Heart left ventricle (tissue), 13 donors: ENCODE measurements at regions not wholly inside any gene's neighbourhood (a gene's known extent, or its start where the extent isn't known, plus 50 kb on each side); places are given as distances from the start of the nearest gene placed in this dataset.

Experiments used
- POLR2A ChIP-seq, 2 donors: fragments of 450-650 bp; IDR thresholded peaks; one replicate each; pipeline ENCODE4 v1.6.1; 2017; ENCODE audit warnings: antibody characterized with exemption in 2 of 2, mild to moderate bottlenecking in 2 of 2, moderate library complexity in 2 of 2
- TF ChIP-seq, protein P1 (sequence below), 12 donors: fragments of 200-600 bp; sonication (generic) in 4 of 12; IDR thresholded peaks; one replicate each; pipeline versions ENCODE4 v1.5.0 to v1.8.0; 2018 to 2022; ENCODE audit warnings: antibody characterized with exemption in 12 of 12, mild to moderate bottlenecking in 5 of 12
- donor health status: ischemic (EF 13 %, LVEDD 7.1; RV severe dilation, severe dysfunction).
- donor health status: DM: no; HTN: yes; CAD: no.
- donor health status: DM: no; HTN: no; CAD: no.
- donor health status: ischemic (EF 25% LVEDD 6.9; RV normal size, moderate dysfunction).
- donor health status: ischemic (EF 25% LVEDD 5.7; RV mildly dilated, moderate dysfunction).
- donor health status: ischemic (EF 35%, LVEDD 5.7; RV mildly dilated, moderate dysfunction).
- donor health status: nonischemic (EF 11% LVEDD 7.7; RV severe dilation, severe dysfunction).
- donor health status: DM: yes; HTN: yes; CAD: no.
- donor health status: PGD.
- donor health status: ischemic (EF 29% LVEDD 5.4; RV normal size, mild dysfunction).
- donor health status: nonischemic (EF 23%, LVEDD 6.1; RV moderate dilation, normal function).

DNA sequence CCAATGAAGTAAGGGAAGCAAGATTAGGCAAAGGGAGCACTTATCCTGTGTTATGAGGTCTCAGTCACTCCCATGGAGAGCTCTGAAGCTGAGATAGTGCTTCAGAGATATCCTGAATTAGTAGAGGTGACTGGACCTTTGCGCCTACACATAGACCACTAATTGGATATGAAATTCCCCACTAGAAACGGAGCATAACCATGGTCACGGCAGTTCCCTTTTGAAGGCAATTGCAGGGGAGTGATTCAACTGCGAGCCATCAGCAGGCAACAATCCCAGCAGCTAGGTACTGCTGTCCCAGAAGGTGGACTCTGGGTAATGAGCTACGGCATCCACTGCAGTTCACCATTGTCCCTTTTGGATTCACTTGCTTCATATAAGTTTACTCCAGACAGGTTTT lies 267.7 kb upstream of the RASA1 start:
- TF ChIP-seq, protein P1, sequence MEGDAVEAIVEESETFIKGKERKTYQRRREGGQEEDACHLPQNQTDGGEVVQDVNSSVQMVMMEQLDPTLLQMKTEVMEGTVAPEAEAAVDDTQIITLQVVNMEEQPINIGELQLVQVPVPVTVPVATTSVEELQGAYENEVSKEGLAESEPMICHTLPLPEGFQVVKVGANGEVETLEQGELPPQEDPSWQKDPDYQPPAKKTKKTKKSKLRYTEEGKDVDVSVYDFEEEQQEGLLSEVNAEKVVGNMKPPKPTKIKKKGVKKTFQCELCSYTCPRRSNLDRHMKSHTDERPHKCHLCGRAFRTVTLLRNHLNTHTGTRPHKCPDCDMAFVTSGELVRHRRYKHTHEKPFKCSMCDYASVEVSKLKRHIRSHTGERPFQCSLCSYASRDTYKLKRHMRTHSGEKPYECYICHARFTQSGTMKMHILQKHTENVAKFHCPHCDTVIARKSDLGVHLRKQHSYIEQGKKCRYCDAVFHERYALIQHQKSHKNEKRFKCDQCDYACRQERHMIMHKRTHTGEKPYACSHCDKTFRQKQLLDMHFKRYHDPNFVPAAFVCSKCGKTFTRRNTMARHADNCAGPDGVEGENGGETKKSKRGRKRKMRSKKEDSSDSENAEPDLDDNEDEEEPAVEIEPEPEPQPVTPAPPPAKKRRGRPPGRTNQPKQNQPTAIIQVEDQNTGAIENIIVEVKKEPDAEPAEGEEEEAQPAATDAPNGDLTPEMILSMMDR (IDR thresholded peaks at IDR 0.05), result no peak
- TF ChIP-seq POLR2A (IDR thresholded peaks at IDR 0.05), result no peak
